A673 (cell line): ENCODE measurements at regions not wholly inside any gene's neighbourhood (a gene's known extent, or its start where the extent isn't known, plus 50 kb on each side); places are given as distances from the start of the nearest gene placed in this dataset.

Source experiments
- BruUV-seq: library from RNA; stranded (reverse); fragments of 400-500 nt; replicated peaks from 2 replicates; lab custom pipeline; 2021; lab: Mats Ljungman, UMichigan
- CTCF ChIA-PET: fragments of 300-600 bp; sonication (Branson Sonifier 250); formaldehyde crosslinking; loops from one replicate; lab custom pipeline; 2022; ENCODE audit warnings: antibody characterized with exemption; lab: Charles Lee
- POLR2A ChIA-PET: fragments of 300-600 bp; sonication (Branson Sonifier 250); formaldehyde crosslinking; loops from one replicate; lab custom pipeline; 2022; ENCODE audit warnings: antibody characterized with exemption; ENCODE audit not compliant: low non-redundant PET; lab: Charles Lee
- DNase-seq: peaks from one replicate; pipeline ENCODE4 v3.0.0-alpha.2; 2015; ENCODE audit warnings: low spot score
- H3K27ac ChIP-seq: fragments of 200-600 bp; sonication (generic); 2 replicates; pipeline ENCODE4 v1.5.1; 2016; ENCODE audit warnings: mixed run types, low read depth, mild to moderate bottlenecking, mixed read lengths, antibody characterized with exemption, low read length; ENCODE audit not compliant: poor library complexity, severe bottlenecking
- H3K27me3 ChIP-seq: fragments of 200-600 bp; sonication (generic); replicated peaks from 2 replicates; pipeline ENCODE4 v1.6.1; 2017; ENCODE audit warnings: mixed run types, low read depth, mild to moderate bottlenecking, mixed read lengths, antibody characterized with exemption, low read length; ENCODE audit not compliant: insufficient read depth, poor library complexity
- H3K36me3 ChIP-seq: fragments of 200-600 bp; sonication (generic); 2 replicates; pipeline ENCODE4 v1.6.1; 2016; ENCODE audit warnings: mixed run types, mild to moderate bottlenecking, mixed read lengths, antibody characterized with exemption, low read length; ENCODE audit not compliant: insufficient read depth, poor library complexity, severe bottlenecking
- H3K4me1 ChIP-seq: fragments of 200-600 bp; sonication (generic); 2 replicates; pipeline ENCODE4 v1.6.1; 2017; ENCODE audit warnings: mixed run types, mild to moderate bottlenecking, mixed read lengths, antibody characterized with exemption, low read length; ENCODE audit not compliant: insufficient read depth, poor library complexity, severe bottlenecking
- H3K4me3 ChIP-seq: fragments of 200-600 bp; sonication (generic); 2 replicates; pipeline ENCODE4 v1.5.1; 2016; ENCODE audit warnings: low read depth, mixed run types, mild to moderate bottlenecking, mixed read lengths, low read length; ENCODE audit not compliant: poor library complexity, severe bottlenecking
- H3K9me3 ChIP-seq: fragments of 200-600 bp; sonication (generic); 2 replicates; pipeline ENCODE4 v1.6.1; 2016; ENCODE audit warnings: mixed run types, low read depth, mild to moderate bottlenecking, mixed read lengths, antibody characterized with exemption, low read length; ENCODE audit not compliant: poor library complexity, severe bottlenecking
- EZH2 ChIP-seq: fragments of 200-600 bp; sonication (generic); IDR thresholded peaks from 2 replicates; pipeline ENCODE4 v1.6.1; 2017; ENCODE audit warnings: borderline replicate concordance, low read depth, mild to moderate bottlenecking, mixed read lengths, antibody characterized with exemption, low read length; ENCODE audit not compliant: poor library complexity, severe bottlenecking
- intact Hi-C: fragments of 100-400 bp; cut with micrococcal nuclease; formaldehyde crosslinking; loops from one replicate; pipeline ENCODE4 v1.10.0; 2022; ENCODE audit not compliant: unreplicated experiment
- TF ChIP-seq, protein P1 (sequence below): fragments of 300-800, 200-600 bp; sonication (generic); conservative IDR thresholded peaks from 2 replicates; pipeline ENCODE4 v1.5.1; 2017; ENCODE audit warnings: low read depth, mild to moderate bottlenecking, antibody characterized with exemption, low read length, moderate library complexity, mixed read lengths

DNA sequence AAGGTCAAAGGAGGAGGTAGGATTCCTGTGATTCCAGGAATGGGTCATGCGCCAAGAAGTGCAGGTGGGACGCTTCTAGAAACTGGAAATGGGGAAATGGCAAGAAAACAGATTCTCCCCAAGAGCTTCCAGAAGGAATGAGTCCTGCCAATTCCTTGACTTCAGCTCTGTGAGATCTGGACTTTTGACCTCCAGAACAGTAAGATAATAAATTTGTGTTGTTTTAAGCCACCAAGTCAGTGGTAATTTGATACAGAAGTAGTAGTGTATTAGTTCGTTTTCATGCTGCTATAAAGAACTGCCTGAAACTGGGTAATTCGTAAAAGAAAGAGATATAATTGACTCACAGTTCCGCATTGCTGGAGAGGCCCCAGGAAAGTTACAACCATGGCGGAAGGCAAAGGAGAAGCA is 178.6 kb upstream of the GALNT17 start:
- Histone ChIP-seq H3K27me3 (no peaks in the 10 kb centered on the region), H3K4me1 (no peaks in the 10 kb centered on the region), H3K4me3 (no peak overlapping the region), H3K36me3 (no peaks in the 10 kb centered on the region), H3K27ac (no peak overlapping the region), H3K9me3 (peaks cover 10% of the 10 kb centered on the region)
- no peak for DNase-seq
- intact Hi-C loops, result no loop called here
- TF ChIP-seq, protein P1, sequence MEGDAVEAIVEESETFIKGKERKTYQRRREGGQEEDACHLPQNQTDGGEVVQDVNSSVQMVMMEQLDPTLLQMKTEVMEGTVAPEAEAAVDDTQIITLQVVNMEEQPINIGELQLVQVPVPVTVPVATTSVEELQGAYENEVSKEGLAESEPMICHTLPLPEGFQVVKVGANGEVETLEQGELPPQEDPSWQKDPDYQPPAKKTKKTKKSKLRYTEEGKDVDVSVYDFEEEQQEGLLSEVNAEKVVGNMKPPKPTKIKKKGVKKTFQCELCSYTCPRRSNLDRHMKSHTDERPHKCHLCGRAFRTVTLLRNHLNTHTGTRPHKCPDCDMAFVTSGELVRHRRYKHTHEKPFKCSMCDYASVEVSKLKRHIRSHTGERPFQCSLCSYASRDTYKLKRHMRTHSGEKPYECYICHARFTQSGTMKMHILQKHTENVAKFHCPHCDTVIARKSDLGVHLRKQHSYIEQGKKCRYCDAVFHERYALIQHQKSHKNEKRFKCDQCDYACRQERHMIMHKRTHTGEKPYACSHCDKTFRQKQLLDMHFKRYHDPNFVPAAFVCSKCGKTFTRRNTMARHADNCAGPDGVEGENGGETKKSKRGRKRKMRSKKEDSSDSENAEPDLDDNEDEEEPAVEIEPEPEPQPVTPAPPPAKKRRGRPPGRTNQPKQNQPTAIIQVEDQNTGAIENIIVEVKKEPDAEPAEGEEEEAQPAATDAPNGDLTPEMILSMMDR, result no peak
- TF ChIP-seq EZH2, result no peak
- no TSS peak for BruUV-seq
- CTCF ChIA-PET, result no interaction called here
- POLR2A ChIA-PET, result no interaction called here

DNA sequence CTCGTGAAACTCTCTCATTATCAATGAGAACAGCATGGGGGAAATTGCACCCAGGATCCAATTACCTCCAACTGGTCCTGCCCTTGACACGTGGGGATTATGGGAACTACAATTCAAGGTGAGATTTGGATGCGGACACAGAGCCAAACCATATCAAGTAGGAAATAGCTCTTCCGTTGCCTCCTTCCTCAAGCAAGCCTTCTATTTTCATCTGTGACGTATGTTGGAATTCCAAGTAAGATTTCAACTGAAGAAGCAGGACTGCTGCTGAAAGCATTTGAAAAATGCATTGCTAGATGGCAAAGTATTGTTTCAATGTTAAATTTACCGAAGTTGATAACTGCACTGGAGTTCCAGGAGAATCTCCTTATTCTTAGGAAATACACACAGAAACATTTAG is 178.1 kb upstream of the GALNT17 start:
- no peak overlapping the region for H3K4me3 ChIP-seq
- no peak overlapping the region for H3K27ac ChIP-seq
- intact Hi-C loops, result no loop called here
- H3K9me3 ChIP-seq, result peaks cover 10% of the 10 kb centered on the region
- no peak for TF ChIP-seq EZH2
- TF ChIP-seq, protein P1, result no peak
- H3K36me3 ChIP-seq, result no peaks in the 10 kb centered on the region
- ChIA-PET POLR2A (no interaction called here), CTCF (no interaction called here)
- no peaks in the 10 kb centered on the region for H3K27me3 ChIP-seq
- H3K4me1 ChIP-seq, result no peaks in the 10 kb centered on the region
- DNase-seq, result no peak
- no TSS peak for BruUV-seq

DNA sequence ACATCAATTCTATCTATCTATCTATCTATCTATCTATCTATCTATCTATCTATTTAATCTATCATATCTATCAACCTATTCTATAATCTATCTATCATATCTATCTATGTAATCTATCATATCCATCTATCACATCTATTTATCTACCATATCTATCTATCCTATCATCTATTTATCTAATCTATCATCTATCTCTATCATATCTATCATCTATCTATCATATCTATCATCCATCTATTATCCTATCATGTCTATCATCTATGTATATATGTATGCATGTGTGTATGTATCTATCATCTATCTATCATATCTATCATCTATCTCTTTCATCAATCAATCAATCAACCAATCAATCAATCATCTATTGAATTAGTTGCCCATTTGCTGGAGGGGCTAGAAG is 159.3 kb upstream of the GALNT17 start:
- no peak for TF ChIP-seq EZH2
- TF ChIP-seq, protein P1, result no peak
- Histone ChIP-seq H3K9me3 (peaks cover 29% of the 10 kb centered on the region), H3K27me3 (no peaks in the 10 kb centered on the region), H3K4me3 (no peak overlapping the region), H3K36me3 (no peaks in the 10 kb centered on the region), H3K27ac (no peak overlapping the region), H3K4me1 (no peaks in the 10 kb centered on the region)
- ChIA-PET POLR2A (no interaction called here), CTCF (no interaction called here)
- BruUV-seq, result no TSS peak
- DNase-seq, result no peak
- intact Hi-C loops, result loop anchor here (1.0 kb wide), 1 partner anchor 17 kb away; no protein-coding TSS in a partner anchor
